HCT116 (cell line): ENCODE measurements at regions not wholly inside any gene's neighbourhood (a gene's known extent, or its start where the extent isn't known, plus 50 kb on each side); places are given as distances from the start of the nearest gene placed in this dataset.

Experiments
- ATAC-seq: fragments of 200-7000 bp; cut with Tn5 transposase; 2 replicates; pipeline ENCODE4 v1.9.1; 2020; ENCODE audit warnings: mild to moderate bottlenecking, moderate library complexity
- BruUV-seq: library from RNA; stranded (reverse); fragments of 400-500 nt; replicated peaks from 2 replicates; lab custom pipeline; 2021; lab: Mats Ljungman, UMichigan
- CTCF ChIA-PET: fragments of 300-600 bp; sonication (Branson Sonifier 250); formaldehyde crosslinking; loops from one replicate; lab custom pipeline; 2021; ENCODE audit warnings: antibody characterized with exemption; lab: Charles Lee
- POLR2A ChIA-PET: fragments of 300-600, 350-600 bp; sonication (Branson Sonifier 250); formaldehyde crosslinking; loops from one replicate; lab custom pipeline; 2021; ENCODE audit warnings: antibody characterized with exemption; lab: Charles Lee
- RAD21 ChIA-PET, 2 experiments: fragments of 300-600 bp; sonication (Branson Sonifier 250); formaldehyde crosslinking; loops; one replicate each; lab custom pipeline; 2023; ENCODE audit warnings: low total read pairs in 2 of 2; ENCODE audit not compliant: uncharacterized antibody in 2 of 2, unreplicated experiment in 2 of 2, low non-redundant PET in 1 of 2; lab: Charles Lee
- DNase-seq: peaks from one replicate; pipeline ENCODE4 v3.0.0-alpha.2; 2010; ENCODE audit warnings: low read depth, low spot score
- H2AFZ ChIP-seq: fragments of 200-600 bp; shearing (Covaris generic), sonication (generic); 2 replicates; pipeline ENCODE4 v1.6.1; 2017; ENCODE audit warnings: low read depth, mixed run types, mixed read lengths, antibody characterized with exemption, low read length; ENCODE audit not compliant: poor library complexity, severe bottlenecking
- H3K27ac ChIP-seq: 2 replicates; pipeline ENCODE4 v1.5.1; 2012; ENCODE audit warnings: low read depth, low read length
- H3K27me3 ChIP-seq: fragments of 200-600 bp; sonication (generic); 2 replicates; pipeline ENCODE4 v1.6.1; 2016; ENCODE audit warnings: mixed run types, low read length, mixed read lengths; ENCODE audit not compliant: insufficient read depth
- H3K36me3 ChIP-seq, 2 experiments: fragments of 200-500 bp in 1 of 2; fragments of 200-600 bp in 1 of 2; sonication (Bioruptor generic) in 1 of 2; sonication (generic) in 1 of 2; 2 replicates each; pipeline versions ENCODE4 v1.5.1 to v1.6.1; 2014 to 2016; ENCODE audit warnings: low read length in 2 of 2, inconsistent platforms in 1 of 2, mixed read lengths in 1 of 2, mixed run types in 1 of 2; ENCODE audit not compliant: insufficient read depth in 2 of 2, control insufficient read depth in 1 of 2
- H3K4me1 ChIP-seq, 2 experiments: fragments of 200-600 bp in 1 of 2; sonication (generic) in 1 of 2; 2 replicates each; pipeline versions ENCODE4 v1.5.1 to v1.6.1; 2012 to 2017; ENCODE audit warnings: low read length in 2 of 2, inconsistent platforms in 1 of 2, mild to moderate bottlenecking in 1 of 2, mixed read lengths in 1 of 2, mixed run types in 1 of 2, moderate library complexity in 1 of 2; ENCODE audit not compliant: insufficient read depth in 2 of 2, control insufficient read depth in 1 of 2
- H3K4me2 ChIP-seq: fragments of 200-600 bp; sonication (generic); 2 replicates; pipeline ENCODE4 v1.6.1; 2017; ENCODE audit warnings: mixed run types, low read length, mixed read lengths
- H3K4me3 ChIP-seq, 2 experiments: fragments of 200-600 bp in 1 of 2; sonication (generic) in 1 of 2; replicated peaks in 1 of 2; 2 replicates each; pipeline ENCODE4 v1.5.1; 2011 to 2016; ENCODE audit warnings: low read length in 2 of 2, control low read depth in 1 of 2, low read depth in 1 of 2, mild to moderate bottlenecking in 1 of 2, mixed read lengths in 1 of 2, mixed run types in 1 of 2
- H3K79me2 ChIP-seq: fragments of 200-600 bp; sonication (generic); 2 replicates; pipeline ENCODE4 v1.6.1; 2017; ENCODE audit warnings: mild to moderate bottlenecking, mixed run types, low read length, moderate library complexity, mixed read lengths; ENCODE audit not compliant: insufficient read depth
- H3K9ac ChIP-seq: fragments of 200-600 bp; sonication (generic); 2 replicates; pipeline ENCODE4 v1.6.1; 2016; ENCODE audit warnings: low read length, mixed read lengths
- H3K9me2 ChIP-seq: fragments of 200-600 bp; sonication (generic), shearing (Covaris generic); 2 replicates; pipeline ENCODE4 v1.6.1; 2017; ENCODE audit warnings: mixed run types, mild to moderate bottlenecking, moderate library complexity; ENCODE audit not compliant: insufficient read depth
- H3K9me3 ChIP-seq, 2 experiments: fragments of 200-500 bp in 1 of 2; fragments of 200-600 bp in 1 of 2; sonication (Bioruptor generic) in 1 of 2; sonication (generic) in 1 of 2; 2 replicates each; pipeline ENCODE4 v1.6.1; 2014 to 2017; ENCODE audit warnings: low read length in 2 of 2, mixed read lengths in 2 of 2, inconsistent platforms in 1 of 2, low read depth in 1 of 2, mild to moderate bottlenecking in 1 of 2, mixed run types in 1 of 2, moderate library complexity in 1 of 2; ENCODE audit not compliant: control insufficient read depth in 1 of 2, insufficient read depth in 1 of 2
- H4K20me1 ChIP-seq: fragments of 200-600 bp; sonication (generic), shearing (Covaris generic); 2 replicates; pipeline ENCODE4 v1.6.1; 2017; ENCODE audit warnings: mixed run types, mild to moderate bottlenecking, moderate library complexity; ENCODE audit not compliant: insufficient read depth
- CBX3 ChIP-seq: IDR thresholded peaks from 2 replicates; pipeline ENCODE4 v1.6.1; 2012; ENCODE audit warnings: low read depth
- CEBPB ChIP-seq: IDR thresholded peaks from 2 replicates; pipeline ENCODE4 v1.6.1; 2012; ENCODE audit warnings: low read depth
- CTCF ChIP-seq, 3 experiments: fragments of 200-600 bp in 1 of 3; sonication (generic) in 1 of 3; IDR thresholded peaks in 2 of 3; conservative IDR thresholded peaks in 1 of 3; 2 replicates each; pipeline ENCODE4 v1.5.1; 2012 to 2017; ENCODE audit warnings: low read depth in 2 of 3, low read length in 2 of 3, antibody characterized with exemption in 1 of 3, borderline replicate concordance in 1 of 3, control low read depth in 1 of 3, mild to moderate bottlenecking in 1 of 3, mixed read lengths in 1 of 3, mixed run types in 1 of 3, moderate library complexity in 1 of 3; ENCODE audit not compliant: insufficient read depth in 1 of 3
- EGR1 ChIP-seq: IDR thresholded peaks from 2 replicates; pipeline ENCODE4 v1.6.1; 2012; ENCODE audit warnings: low read depth
- ELF1 ChIP-seq: IDR thresholded peaks from 2 replicates; pipeline ENCODE4 v1.6.1; 2012; ENCODE audit warnings: low read depth, borderline replicate concordance
- EZH2 ChIP-seq: fragments of 200-600 bp; sonication (generic); IDR thresholded peaks from 2 replicates; pipeline ENCODE4 v1.6.1; 2017; ENCODE audit warnings: antibody characterized with exemption, mixed run types
- EZH2phosphoT487 ChIP-seq: fragments of 200-600 bp; IDR thresholded peaks from 2 replicates; pipeline ENCODE4 v1.6.1; 2018; ENCODE audit warnings: antibody characterized with exemption, borderline replicate concordance
- JUND ChIP-seq: IDR thresholded peaks from 2 replicates; pipeline ENCODE4 v1.6.1; 2012
- POLR2A ChIP-seq: IDR thresholded peaks from 2 replicates; pipeline ENCODE4 v1.7.0; 2011; ENCODE audit warnings: borderline replicate concordance; ENCODE audit not compliant: insufficient read depth, insufficient read length; ENCODE audit errors: extremely low read depth
- POLR2AphosphoS5 ChIP-seq: IDR thresholded peaks from 2 replicates; pipeline ENCODE4 v1.6.1; 2011; ENCODE audit warnings: mild to moderate bottlenecking, low read depth, low read length, moderate library complexity
- RAD21 ChIP-seq: IDR thresholded peaks from 2 replicates; pipeline ENCODE4 v1.6.1; 2012; ENCODE audit warnings: low read depth, mild to moderate bottlenecking
- SIN3A ChIP-seq: IDR thresholded peaks from 2 replicates; pipeline ENCODE4 v1.6.1; 2012; ENCODE audit warnings: low read depth
- SP1 ChIP-seq: IDR thresholded peaks from 2 replicates; pipeline ENCODE4 v1.6.1; 2012; ENCODE audit warnings: low read depth
- TCF7L2 ChIP-seq: IDR thresholded peaks from 2 replicates; pipeline ENCODE4 v1.7.0; 2011; ENCODE audit warnings: borderline replicate concordance, inconsistent platforms; ENCODE audit not compliant: insufficient read depth, insufficient read length; ENCODE audit errors: extremely low read depth
- ZBTB33 ChIP-seq: IDR thresholded peaks from 2 replicates; pipeline ENCODE4 v1.6.1; 2011; ENCODE audit warnings: mild to moderate bottlenecking, low read length, moderate library complexity; ENCODE audit not compliant: insufficient replicate concordance; ENCODE audit errors: extremely low read depth
- ZFX ChIP-seq: fragments of 450-650 bp; IDR thresholded peaks from 2 replicates; pipeline ENCODE4 v1.6.1; 2017
- intact Hi-C: fragments of 100-400 bp; cut with micrococcal nuclease; formaldehyde crosslinking; loops from 2 replicates; pipeline ENCODE4 v1.10.0; 2022
- TF ChIP-seq, protein P1 (sequence below): IDR thresholded peaks from 2 replicates; pipeline ENCODE4 v1.6.1; 2012
- TF ChIP-seq, protein P2 (sequence below): IDR thresholded peaks from 2 replicates; pipeline ENCODE4 v1.6.1; 2012; ENCODE audit warnings: low read depth

GRCh38 chr3:140871022-140871421, 70.6 kb upstream of the SLC25A36 start:
- H3K9me2 ChIP-seq, result no peaks in the 10 kb centered on the region
- no peaks in the 10 kb centered on the region for H4K20me1 ChIP-seq
- ChIA-PET RAD21 (no interaction called here), POLR2A (no interaction called here), CTCF (no interaction called here)
- H3K27me3 ChIP-seq, result no peaks in the 10 kb centered on the region; the same call in 1 of the 2 replicates
- ATAC-seq (no peak), DNase-seq (no peak)
- H2AFZ ChIP-seq, result no peak overlapping the region
- BruUV-seq, result no TSS peak
- 0 out of 4 replicates have a peak, but pooled peaks cover 0 to 1% of the 10 kb centered on the region in 2 experiments for H3K9me3 ChIP-seq
- no peaks in the 10 kb centered on the region for H3K79me2 ChIP-seq
- TF ChIP-seq ZFX (no peak), CBX3 (no peak), EGR1 (no peak), SP1 (no peak), CTCF (IDR thresholded peaks at IDR 0.05 in 2 of 3, conservative IDR thresholded peaks at IDR 0.05 in 1 of 3; ENCODE audit: borderline replicate concordance in 1 of 3, insufficient read depth in 1 of 3, low read depth in 2 of 3, low read length in 2 of 3) (no peak), CEBPB (no peak), TCF7L2 (no peak), POLR2AphosphoS5 (no peak), SIN3A (no peak), ZBTB33 (no peak), EZH2phosphoT487 (no peak), ELF1 (no peak), EZH2 (no peak), RAD21 (no peak), JUND (no peak), POLR2A (no peak)
- TF ChIP-seq, protein P1, sequence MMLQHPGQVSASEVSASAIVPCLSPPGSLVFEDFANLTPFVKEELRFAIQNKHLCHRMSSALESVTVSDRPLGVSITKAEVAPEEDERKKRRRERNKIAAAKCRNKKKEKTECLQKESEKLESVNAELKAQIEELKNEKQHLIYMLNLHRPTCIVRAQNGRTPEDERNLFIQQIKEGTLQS, result no peak
- TF ChIP-seq, protein P2, sequence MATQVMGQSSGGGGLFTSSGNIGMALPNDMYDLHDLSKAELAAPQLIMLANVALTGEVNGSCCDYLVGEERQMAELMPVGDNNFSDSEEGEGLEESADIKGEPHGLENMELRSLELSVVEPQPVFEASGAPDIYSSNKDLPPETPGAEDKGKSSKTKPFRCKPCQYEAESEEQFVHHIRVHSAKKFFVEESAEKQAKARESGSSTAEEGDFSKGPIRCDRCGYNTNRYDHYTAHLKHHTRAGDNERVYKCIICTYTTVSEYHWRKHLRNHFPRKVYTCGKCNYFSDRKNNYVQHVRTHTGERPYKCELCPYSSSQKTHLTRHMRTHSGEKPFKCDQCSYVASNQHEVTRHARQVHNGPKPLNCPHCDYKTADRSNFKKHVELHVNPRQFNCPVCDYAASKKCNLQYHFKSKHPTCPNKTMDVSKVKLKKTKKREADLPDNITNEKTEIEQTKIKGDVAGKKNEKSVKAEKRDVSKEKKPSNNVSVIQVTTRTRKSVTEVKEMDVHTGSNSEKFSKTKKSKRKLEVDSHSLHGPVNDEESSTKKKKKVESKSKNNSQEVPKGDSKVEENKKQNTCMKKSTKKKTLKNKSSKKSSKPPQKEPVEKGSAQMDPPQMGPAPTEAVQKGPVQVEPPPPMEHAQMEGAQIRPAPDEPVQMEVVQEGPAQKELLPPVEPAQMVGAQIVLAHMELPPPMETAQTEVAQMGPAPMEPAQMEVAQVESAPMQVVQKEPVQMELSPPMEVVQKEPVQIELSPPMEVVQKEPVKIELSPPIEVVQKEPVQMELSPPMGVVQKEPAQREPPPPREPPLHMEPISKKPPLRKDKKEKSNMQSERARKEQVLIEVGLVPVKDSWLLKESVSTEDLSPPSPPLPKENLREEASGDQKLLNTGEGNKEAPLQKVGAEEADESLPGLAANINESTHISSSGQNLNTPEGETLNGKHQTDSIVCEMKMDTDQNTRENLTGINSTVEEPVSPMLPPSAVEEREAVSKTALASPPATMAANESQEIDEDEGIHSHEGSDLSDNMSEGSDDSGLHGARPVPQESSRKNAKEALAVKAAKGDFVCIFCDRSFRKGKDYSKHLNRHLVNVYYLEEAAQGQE, result no peak
- H3K4me2 ChIP-seq, result no peak overlapping the region
- H3K36me3 ChIP-seq, result no peaks in the 10 kb centered on the region
- intact Hi-C loops, result no loop called here
- H3K27ac ChIP-seq, result no peak overlapping the region
- no peaks in the 10 kb centered on the region for H3K4me1 ChIP-seq
- no peak overlapping the region for H3K9ac ChIP-seq
- no peak overlapping the region for H3K4me3 ChIP-seq
